ENCODE measurements at regions not wholly inside any gene's neighbourhood (a gene's known extent, or its start where the extent isn't known, plus 50 kb on each side); places are given as distances from the start of the nearest gene placed in this dataset.

DNA sequence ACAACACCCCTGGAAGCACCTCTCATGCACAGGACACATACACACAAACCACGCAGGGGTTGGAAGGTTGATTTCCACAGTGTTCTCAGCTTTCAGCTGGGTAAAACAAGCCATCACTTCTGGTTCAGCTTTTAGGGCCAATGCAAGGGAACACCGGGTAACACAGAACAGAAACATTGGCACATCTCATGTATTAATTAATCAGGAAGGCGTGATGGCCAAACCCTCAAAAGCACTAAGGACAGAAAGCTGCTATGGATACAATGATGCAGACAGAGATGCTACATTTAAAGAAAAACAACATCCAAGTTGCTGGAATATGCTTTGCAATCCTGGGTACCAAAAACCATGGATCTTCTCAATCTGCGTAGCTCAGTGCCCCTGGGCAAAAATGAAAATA is 104.3 kb upstream of the BEND6 start:
- TF ChIP-seq EZH2 (IDR thresholded peaks at IDR 0.05; ENCODE audit: borderline replicate concordance, insufficient read depth, low read depth, low read length, poor library complexity, severe bottlenecking), result no peak
- no peak for TF ChIP-seq CTCF (IDR thresholded peaks at IDR 0.05)
- intact Hi-C loops (cut with micrococcal nuclease), result no loop called here
- peaks cover 0 to 34% (median 15%) of the 10 kb centered on the region in 4 experiments for H3K27me3 ChIP-seq (replicated peaks in 1 of 4; ENCODE audit: control extremely low read depth in 1 of 4, control insufficient read depth in 3 of 4, insufficient read depth in 4 of 4, low read length in 3 of 4)
- H3K36me3 ChIP-seq (replicated peaks in 1 of 2; ENCODE audit: control extremely low read depth in 1 of 2, control insufficient read depth in 1 of 2, extremely low read depth in 1 of 2, insufficient read depth in 2 of 2, low read length in 1 of 2), result no peaks in the 10 kb centered on the region
- Mint-ChIP-seq H3K27ac (no peak overlapping the region), H3K4me3 (peak overlapping the region; percentile 70), H3K9me3 (ENCODE audit: insufficient read depth) (no peaks in the 10 kb centered on the region), H3K27me3 (peaks cover 55% of the 10 kb centered on the region), H3K4me1 (peaks cover 21% of the 10 kb centered on the region)
- H3K79me2 ChIP-seq (ENCODE audit: control insufficient read depth, insufficient read depth, low read length), result no peaks in the 10 kb centered on the region
- no peaks in the 10 kb centered on the region for H4K20me1 ChIP-seq (ENCODE audit: control insufficient read depth, insufficient read depth, low read length, poor library complexity, severe bottlenecking)
- H3K4me2 ChIP-seq (replicated peaks; ENCODE audit: low read depth, low read length, poor library complexity, severe bottlenecking), result no peak overlapping the region
- ChIA-PET POLR2A (no interaction called here), CTCF (interaction anchor here (1.0 to 1.5 kb wide), 2 partner anchors 10 to 141 kb away, joined by 3 read pairs; no protein-coding TSS in a partner anchor)
- DNase-seq, result no peak
- no peak for ATAC-seq (ENCODE audit: low read depth)
- no peak overlapping the region for H3K4me3 ChIP-seq (ENCODE audit: control extremely low read depth in 1 of 5, extremely low read depth in 1 of 5, insufficient read depth in 1 of 5, low read depth in 2 of 5, low read length in 4 of 5)
- no peak overlapping the region for H3K9ac ChIP-seq (ENCODE audit: low read length)
- peaks cover 15% of the 10 kb centered on the region in 2 donors for H3K4me1 ChIP-seq (ENCODE audit: control insufficient read depth in 2 of 2, insufficient read depth in 2 of 2, low read length in 2 of 2)
- H2AFZ ChIP-seq (ENCODE audit: insufficient read depth, low read depth, low read length, poor library complexity, severe bottlenecking), result no peak overlapping the region
- WGBS (ENCODE audit: insufficient coverage), result 59% methylated on average over 3 of the region's 4 CpGs
- no peaks in the 10 kb centered on the region for H3K9me3 ChIP-seq (ENCODE audit: control extremely low read depth in 1 of 3, control insufficient read depth in 2 of 3, insufficient read depth in 1 of 3, low read length in 2 of 3)
- no peak overlapping the region for H3K27ac ChIP-seq (ENCODE audit: low read length in 2 of 2)

- ChIA-PET CTCF (no interaction called here), POLR2A (no interaction called here)
- WGBS (ENCODE audit: insufficient coverage), result 89% methylated on average over 4 of the region's 4 CpGs
- DNase-seq (no peak), ATAC-seq (ENCODE audit: low read depth) (no peak)
- Mint-ChIP-seq H3K27ac (no peak overlapping the region), H3K4me3 (no peak overlapping the region), H3K27me3 (peaks cover 61% of the 10 kb centered on the region), H3K4me1 (peaks cover 23% of the 10 kb centered on the region), H3K9me3 (ENCODE audit: insufficient read depth) (no peaks in the 10 kb centered on the region)
- Histone ChIP-seq H3K4me1 (ENCODE audit: control insufficient read depth in 2 of 2, insufficient read depth in 2 of 2, low read length in 2 of 2) (peaks cover 15% of the 10 kb centered on the region in 2 donors), H3K36me3 (replicated peaks in 1 of 2; ENCODE audit: control extremely low read depth in 1 of 2, control insufficient read depth in 1 of 2, extremely low read depth in 1 of 2, insufficient read depth in 2 of 2, low read length in 1 of 2) (no peaks in the 10 kb centered on the region), H3K4me2 (replicated peaks; ENCODE audit: low read depth, low read length, poor library complexity, severe bottlenecking) (no peak overlapping the region), H3K9ac (ENCODE audit: low read length) (no peak overlapping the region), H3K4me3 (ENCODE audit: control extremely low read depth in 1 of 5, extremely low read depth in 1 of 5, insufficient read depth in 1 of 5, low read depth in 2 of 5, low read length in 4 of 5) (no peak overlapping the region), H3K79me2 (ENCODE audit: control insufficient read depth, insufficient read depth, low read length) (no peaks in the 10 kb centered on the region), H4K20me1 (ENCODE audit: control insufficient read depth, insufficient read depth, low read length, poor library complexity, severe bottlenecking) (no peaks in the 10 kb centered on the region), H3K27me3 (replicated peaks in 1 of 4; ENCODE audit: control extremely low read depth in 1 of 4, control insufficient read depth in 3 of 4, insufficient read depth in 4 of 4, low read length in 3 of 4) (peaks cover 0 to 34% (median 15%) of the 10 kb centered on the region in 4 experiments), H3K9me3 (ENCODE audit: control extremely low read depth in 1 of 3, control insufficient read depth in 2 of 3, insufficient read depth in 1 of 3, low read length in 2 of 3) (no peaks in the 10 kb centered on the region), H2AFZ (ENCODE audit: insufficient read depth, low read depth, low read length, poor library complexity, severe bottlenecking) (no peak overlapping the region), H3K27ac (ENCODE audit: low read length in 2 of 2) (no peak overlapping the region)
- TF ChIP-seq CTCF (IDR thresholded peaks at IDR 0.05) (no peak), EZH2 (IDR thresholded peaks at IDR 0.05; ENCODE audit: borderline replicate concordance, insufficient read depth, low read depth, low read length, poor library complexity, severe bottlenecking) (no peak)
- intact Hi-C loops (cut with micrococcal nuclease), result no loop called here
Observed at GRCh38 chr6:56849896-56850295, 105.0 kb upstream of the BEND6 start.

All from B cell (primary cell).